Urinary bladder (tissue), 3 donors: ENCODE measurements at regions not wholly inside any gene's neighbourhood (a gene's known extent, or its start where the extent isn't known, plus 50 kb on each side); places are given as distances from the start of the nearest gene placed in this dataset.

Experiments used
- DNase-seq: peaks from one replicate; pipeline ENCODE4 v3.0.0-alpha.2; 2015; ENCODE audit errors: extremely low spot score
- H3K27ac ChIP-seq: one replicate; pipeline ENCODE4 v1.5.1; 2013; ENCODE audit warnings: low read depth, mild to moderate bottlenecking, moderate library complexity
- H3K36me3 ChIP-seq: one replicate; pipeline ENCODE4 v1.6.1; 2013; ENCODE audit warnings: mild to moderate bottlenecking, moderate library complexity; ENCODE audit not compliant: insufficient read depth
- H3K4me1 ChIP-seq: one replicate; pipeline ENCODE4 v1.6.1; 2013; ENCODE audit warnings: mild to moderate bottlenecking, moderate library complexity; ENCODE audit not compliant: insufficient read depth
- H3K4me3 ChIP-seq: one replicate; pipeline ENCODE4 v1.5.1; 2013; ENCODE audit warnings: low read depth, low read length
- WGBS: extraction: QIAGEN DNeasy Blood & Tissue Kit; methylation state at CpG from one replicate; pipeline ENCODE4 v1.1.7; 2013; 5-methylcytosine and 5-hydroxymethylcytosine counted together
- donor health status: healthy with polysubstance abuse.
- donor health status: healthy.

DNA sequence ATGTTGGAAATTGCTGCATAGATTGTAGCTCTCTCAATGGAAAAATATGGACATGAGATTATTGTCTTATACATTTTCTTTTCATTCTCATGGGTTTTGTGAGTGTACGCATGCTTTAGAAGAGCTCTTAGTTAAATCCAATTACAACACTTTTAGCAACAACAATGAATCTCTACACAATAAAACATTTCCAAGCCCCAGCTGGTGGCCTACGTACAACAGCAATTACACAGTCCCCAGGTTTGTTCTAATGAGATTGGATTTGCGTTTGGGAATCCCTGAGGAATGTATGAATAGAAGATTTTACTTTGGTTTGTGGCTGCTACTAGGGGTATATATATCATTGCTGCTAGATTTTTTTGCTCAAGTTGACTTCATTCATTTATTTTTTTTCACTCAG, 98.6 kb downstream of the FHDC1 start:
- H3K4me3 ChIP-seq = no peak overlapping the region
- H3K4me1 ChIP-seq = no peaks in the 10 kb centered on the region
- no peak for DNase-seq
- 80% methylated on average over 3 of the region's 3 CpGs for WGBS
- H3K36me3 ChIP-seq = no peaks in the 10 kb centered on the region
- no peak overlapping the region for H3K27ac ChIP-seq

DNA sequence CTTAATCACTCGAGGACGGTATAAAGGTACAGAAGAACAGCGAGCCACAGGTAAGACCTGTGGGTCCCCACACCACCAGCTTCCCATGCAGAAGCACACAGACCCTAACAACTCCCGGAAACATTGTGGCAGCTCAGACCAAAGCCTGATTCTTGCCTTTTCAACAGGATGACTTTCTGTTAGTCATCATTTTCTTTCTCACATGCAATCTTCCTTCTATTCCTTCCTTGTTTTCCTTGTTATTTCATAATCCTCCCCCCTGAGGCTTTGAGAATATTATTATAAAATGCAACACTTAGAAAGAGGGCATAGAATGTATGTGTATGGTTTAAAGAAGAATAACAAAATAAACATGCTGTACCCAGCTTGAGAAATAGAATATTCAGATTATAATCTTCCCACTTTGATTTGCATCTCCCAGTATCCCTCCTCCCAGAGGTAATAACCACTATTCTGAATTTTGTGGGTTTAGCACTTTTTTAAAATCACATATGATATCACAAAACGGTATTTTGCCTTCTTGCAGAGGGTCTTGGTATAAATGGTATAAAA, 100.9 kb downstream of the FHDC1 start:
- WGBS = 82% methylated on average over 5 of the region's 5 CpGs
- DNase-seq = no peak
- no peak overlapping the region for H3K27ac ChIP-seq

DNA sequence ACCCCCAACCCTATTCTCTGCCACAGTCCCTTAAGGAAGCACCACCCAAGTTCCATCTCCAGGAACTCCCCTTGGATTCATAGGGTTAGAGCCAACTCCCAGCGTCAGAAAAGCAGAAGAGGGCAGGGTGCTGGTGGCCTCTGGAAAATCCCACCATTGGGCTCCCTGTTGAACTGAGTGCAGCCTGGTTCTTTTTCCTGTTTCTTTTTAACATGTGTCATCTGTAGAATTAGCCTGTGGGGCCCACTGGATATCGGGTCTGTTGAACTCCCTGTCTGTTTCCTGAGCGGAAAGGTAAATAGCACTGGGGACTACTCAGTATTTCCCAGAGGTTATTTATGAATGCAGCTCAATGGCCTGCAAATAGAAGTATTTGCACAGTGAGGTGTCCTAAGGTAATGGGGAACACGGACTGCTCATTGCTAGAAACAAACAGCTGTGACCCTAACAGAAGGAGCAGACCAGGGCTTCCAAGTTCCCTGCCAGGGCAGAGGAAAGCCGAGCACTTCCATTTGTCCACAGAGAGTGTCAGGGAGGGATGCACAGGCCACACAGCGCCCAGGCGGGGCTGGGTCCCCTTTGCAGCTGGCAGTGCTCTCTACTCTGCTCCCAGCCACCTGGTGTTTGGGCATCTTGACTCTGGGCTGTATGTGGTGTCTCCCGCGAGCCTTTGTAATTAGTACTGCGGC, 102.6 kb downstream of the FHDC1 start:
- Histone ChIP-seq H3K36me3 (no peaks in the 10 kb centered on the region), H3K27ac (no peak overlapping the region), H3K4me1 (no peaks in the 10 kb centered on the region), H3K4me3 (no peak overlapping the region)
- 57% methylated on average over 10 of the region's 10 CpGs for WGBS
- no peak for DNase-seq

More for the DNA sequence above, 100.9 kb downstream of the FHDC1 start:
- H3K4me3 ChIP-seq = no peak overlapping the region
- no peaks in the 10 kb centered on the region for H3K36me3 ChIP-seq
- H3K4me1 ChIP-seq = no peaks in the 10 kb centered on the region

DNA sequence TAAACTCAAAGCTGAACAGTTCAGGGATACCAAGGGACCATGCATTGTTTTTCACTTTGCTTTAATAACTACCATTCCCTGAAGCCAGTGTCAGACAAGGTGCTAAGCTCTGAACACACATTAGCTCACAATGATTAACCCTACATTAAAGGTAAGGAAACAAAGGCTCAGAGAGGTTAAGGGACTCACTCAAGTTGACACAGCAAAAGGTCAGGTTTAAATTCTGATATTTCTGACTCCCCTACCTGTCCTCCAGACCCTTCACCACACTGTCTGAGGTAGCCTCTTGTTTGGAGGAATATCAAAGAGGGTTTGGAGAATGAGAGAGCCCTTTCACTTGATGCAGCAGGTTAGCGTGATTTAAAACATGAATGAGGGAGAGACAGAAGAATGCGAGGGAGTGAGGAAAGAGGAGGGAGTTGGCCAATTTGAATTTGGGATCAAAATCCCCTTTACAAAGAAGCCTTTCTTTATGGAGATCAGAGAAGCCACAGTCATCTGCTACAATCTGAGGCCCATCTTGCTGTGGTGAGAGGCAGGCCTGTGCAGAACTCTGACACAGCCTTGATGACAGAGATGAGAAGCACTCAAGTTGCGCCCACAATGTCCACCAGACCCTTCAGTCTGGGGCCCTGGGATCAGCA, 103.5 kb downstream of the FHDC1 start:
- DNase-seq = no peak
- no peaks in the 10 kb centered on the region for H3K36me3 ChIP-seq
- H3K27ac ChIP-seq = no peak overlapping the region
- no peak overlapping the region for H3K4me3 ChIP-seq
- no peaks in the 10 kb centered on the region for H3K4me1 ChIP-seq
- 92% methylated on average over 3 of the region's 3 CpGs for WGBS

DNA sequence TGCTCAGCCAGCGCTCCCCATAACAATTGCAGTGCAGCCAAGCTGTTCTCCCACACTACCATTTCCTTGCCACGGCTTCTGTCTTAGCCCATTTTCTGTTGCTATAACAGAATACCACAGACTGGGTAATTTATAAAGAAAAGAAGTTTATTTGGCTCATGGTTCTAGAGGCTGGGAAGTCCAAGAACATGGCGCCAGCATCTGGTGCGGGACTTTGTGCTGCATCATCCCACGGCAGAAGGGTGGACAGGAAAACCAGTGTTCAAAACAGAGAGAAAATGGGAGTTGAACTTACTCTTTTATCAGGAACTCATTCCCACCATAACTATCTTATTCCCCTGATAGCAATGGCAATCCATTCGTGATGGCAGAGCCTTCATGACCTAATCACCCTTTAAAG, 104.6 kb downstream of the FHDC1 start:
- no peak for DNase-seq
- H3K27ac ChIP-seq = no peak overlapping the region
- 96% methylated on average over 6 of the region's 6 CpGs for WGBS
- no peaks in the 10 kb centered on the region for H3K36me3 ChIP-seq
- no peaks in the 10 kb centered on the region for H3K4me1 ChIP-seq
- H3K4me3 ChIP-seq = no peak overlapping the region

DNA sequence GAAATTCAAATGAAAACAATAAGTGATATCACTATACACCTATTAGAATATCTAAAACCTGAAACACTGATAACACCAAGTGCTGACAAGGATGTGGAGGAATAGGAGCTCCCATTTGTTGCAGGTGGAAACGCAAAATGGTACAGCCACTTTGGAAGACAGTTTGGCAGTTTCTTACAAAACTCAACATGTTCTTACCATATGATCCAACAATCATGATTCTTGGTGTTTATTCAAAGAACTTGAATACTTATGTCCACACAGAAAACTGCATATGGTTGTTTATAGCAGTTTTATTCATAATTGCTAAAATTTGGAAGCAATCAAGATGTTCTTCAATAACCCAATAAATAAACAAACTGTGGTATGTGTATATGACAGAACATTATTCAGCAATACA, 107.9 kb downstream of the FHDC1 start:
- 89% methylated on average over 1 of the region's 1 CpG for WGBS

DNA sequence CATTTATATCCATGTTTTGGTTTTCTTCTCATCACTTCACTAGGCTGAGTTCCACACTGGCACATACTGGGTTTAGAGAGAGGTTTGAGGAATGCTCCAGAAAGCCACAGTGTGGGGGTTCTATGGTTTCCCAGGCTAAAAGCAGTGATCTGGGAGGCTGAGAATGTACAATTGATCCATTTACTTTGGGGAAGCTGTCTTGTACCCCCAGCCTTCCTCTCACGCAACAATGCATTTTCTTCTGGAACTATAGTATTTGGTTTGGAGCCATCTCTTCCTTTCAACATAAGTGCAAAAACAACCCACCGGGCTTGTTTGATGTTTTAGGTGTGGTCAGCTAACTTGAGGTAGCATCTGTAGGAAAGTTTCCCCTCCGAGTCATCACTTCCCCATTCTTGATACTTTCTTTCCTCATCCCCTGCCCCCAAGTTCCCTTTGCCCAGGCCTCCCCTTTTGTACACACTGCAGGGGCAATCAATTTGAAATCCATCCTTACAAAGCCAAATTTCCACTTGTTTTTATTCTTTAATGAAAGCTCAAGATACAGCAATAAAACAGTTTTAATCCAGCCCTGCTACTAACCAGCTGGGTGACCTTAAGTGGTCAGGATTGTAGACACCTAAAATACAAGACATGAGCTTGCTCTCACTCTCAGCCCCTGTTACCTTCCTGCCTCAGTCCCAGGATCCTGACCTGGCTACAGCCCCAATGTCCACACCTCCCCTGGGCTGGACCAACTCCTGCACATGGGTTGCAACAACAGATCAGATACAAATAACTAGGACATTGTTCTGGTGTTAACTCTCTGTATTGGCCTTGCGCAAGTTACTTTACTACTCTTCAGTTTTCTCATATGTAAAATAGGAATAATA, 109.2 kb downstream of the FHDC1 start:
- H3K36me3 ChIP-seq = no peaks in the 10 kb centered on the region

More for the DNA sequence above, 107.9 kb downstream of the FHDC1 start:
- Histone ChIP-seq H3K4me1 (no peaks in the 10 kb centered on the region), H3K27ac (no peak overlapping the region), H3K36me3 (no peaks in the 10 kb centered on the region), H3K4me3 (no peak overlapping the region)
- no peak for DNase-seq

DNA sequence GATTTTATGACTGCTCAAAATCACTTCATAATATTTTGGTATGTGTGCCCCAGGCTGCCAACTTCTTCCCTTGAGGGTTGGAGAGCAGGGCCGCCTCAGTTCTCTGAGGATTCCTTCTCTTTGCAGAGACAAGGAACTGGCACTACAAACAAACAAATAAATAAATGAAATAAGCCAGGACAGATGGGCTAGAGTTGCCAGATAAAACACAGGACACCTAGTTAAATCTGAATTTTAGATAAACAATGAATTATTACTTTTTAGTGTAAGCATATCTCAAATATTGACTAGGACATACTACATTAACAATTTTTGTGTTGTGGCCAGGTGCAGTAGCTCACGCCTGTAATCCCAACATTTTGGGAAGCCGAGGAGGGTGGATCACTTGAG, 122.5 kb downstream of the FHDC1 start:
- WGBS = 62% methylated on average over 3 of the region's 3 CpGs

More for the DNA sequence above, 109.2 kb downstream of the FHDC1 start:
- no peak for DNase-seq
- 81% methylated on average over 4 of the region's 4 CpGs for WGBS
- Histone ChIP-seq H3K27ac (no peak overlapping the region), H3K4me3 (no peak overlapping the region), H3K4me1 (no peaks in the 10 kb centered on the region)

DNA sequence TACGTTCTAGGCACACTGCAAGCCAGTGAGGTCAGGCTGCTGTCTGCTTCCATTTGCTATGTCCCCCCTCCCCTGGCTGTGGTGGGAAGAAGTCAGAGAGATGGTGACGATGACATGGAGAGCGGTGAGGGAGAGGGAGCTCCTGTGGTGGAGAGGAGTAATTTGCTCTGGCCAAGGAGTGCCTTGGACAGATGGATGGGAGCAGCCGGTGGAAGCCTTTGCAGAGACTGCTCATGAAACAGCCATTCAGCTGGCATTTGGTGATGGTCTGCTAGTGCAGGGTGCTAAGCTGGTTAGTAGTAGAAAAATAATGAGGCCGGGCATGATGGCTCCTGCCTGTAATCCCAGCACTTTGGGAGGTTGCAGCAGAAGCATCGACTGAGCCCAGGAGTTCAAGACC, 124.1 kb downstream of the FHDC1 start:
- H3K4me3 ChIP-seq = no peak overlapping the region
- no peaks in the 10 kb centered on the region for H3K36me3 ChIP-seq
- no peak for DNase-seq
- no peaks in the 10 kb centered on the region for H3K4me1 ChIP-seq
- no peak overlapping the region for H3K27ac ChIP-seq
- 72% methylated on average over 6 of the region's 6 CpGs for WGBS

More for the DNA sequence above, 122.5 kb downstream of the FHDC1 start:
- DNase-seq = no peak
- Histone ChIP-seq H3K4me3 (no peak overlapping the region), H3K27ac (no peak overlapping the region), H3K36me3 (no peaks in the 10 kb centered on the region), H3K4me1 (no peaks in the 10 kb centered on the region)

DNA sequence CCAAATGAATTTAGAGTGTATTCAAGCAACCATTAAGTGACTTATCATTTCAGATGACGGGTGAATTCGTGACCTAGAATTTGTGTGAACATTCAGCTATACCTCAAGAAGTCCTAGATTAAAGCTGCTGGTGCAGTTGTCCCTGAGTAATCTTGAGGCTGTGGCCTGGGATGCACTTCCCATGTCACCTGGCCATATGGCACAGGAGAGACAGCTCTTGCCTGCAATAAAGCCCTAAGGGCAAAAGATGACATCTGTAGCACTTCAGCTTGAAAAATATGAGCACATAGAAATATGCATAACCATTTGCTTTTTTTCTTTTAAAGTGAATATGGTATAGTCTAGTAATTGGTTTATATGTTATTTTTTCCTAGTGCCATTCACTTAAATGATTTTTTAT, 125.8 kb downstream of the FHDC1 start:
- no peak for DNase-seq
- Histone ChIP-seq H3K36me3 (no peaks in the 10 kb centered on the region), H3K27ac (no peak overlapping the region), H3K4me1 (no peaks in the 10 kb centered on the region), H3K4me3 (no peak overlapping the region)
- WGBS = 94% methylated on average over 2 of the region's 2 CpGs

DNA sequence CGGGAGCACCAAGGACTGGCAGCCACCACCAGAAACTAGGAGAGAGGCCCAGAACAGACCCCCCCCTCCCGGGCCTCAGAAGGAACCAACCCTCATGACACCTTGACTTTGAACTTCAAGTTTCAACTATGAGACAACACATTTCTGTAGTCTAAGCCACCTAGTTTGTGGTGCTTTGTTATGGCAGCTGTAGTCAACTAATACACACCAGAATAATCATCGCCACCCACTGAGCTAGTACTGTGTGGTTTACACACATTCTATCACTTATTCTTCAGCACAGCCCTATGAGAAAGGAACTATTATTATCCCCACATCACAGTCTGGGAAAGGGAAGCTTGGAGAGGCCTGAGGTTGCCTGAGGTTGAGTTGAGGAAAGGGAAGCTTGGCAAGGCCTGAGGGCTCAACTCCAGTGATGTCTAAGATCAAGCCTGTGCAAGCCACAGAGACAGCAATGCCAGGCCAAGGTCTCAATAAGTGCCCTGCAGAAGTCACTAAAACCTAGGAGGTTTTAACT, 126.6 kb downstream of the FHDC1 start:
- no peak for DNase-seq
- Histone ChIP-seq H3K36me3 (no peaks in the 10 kb centered on the region), H3K27ac (no peak overlapping the region), H3K4me1 (no peaks in the 10 kb centered on the region), H3K4me3 (no peak overlapping the region)
- 92% methylated on average over 3 of the region's 3 CpGs for WGBS

DNA sequence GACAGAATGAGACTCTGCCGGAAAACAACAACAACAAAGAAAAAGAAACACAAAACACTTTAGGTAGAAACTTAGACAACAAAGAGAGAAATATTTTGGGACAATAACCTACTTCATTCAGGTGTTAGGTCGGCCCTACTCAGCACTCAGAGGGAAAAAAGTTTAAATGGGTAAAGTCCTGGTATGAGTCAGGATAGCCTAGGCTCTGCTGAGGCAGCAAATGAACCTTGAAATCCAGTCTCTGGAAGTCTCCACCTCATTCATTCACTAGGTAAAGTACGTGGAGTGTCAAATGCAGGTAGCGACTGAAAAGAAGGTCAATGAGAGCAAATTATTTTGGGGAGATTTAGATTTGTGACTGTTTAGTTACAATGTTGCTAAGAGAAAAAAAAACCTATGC, 127.4 kb downstream of the FHDC1 start:
- H3K27ac ChIP-seq = no peak overlapping the region
- WGBS = 92% methylated on average over 4 of the region's 4 CpGs
- no peak for DNase-seq
- H3K36me3 ChIP-seq = no peaks in the 10 kb centered on the region
- no peaks in the 10 kb centered on the region for H3K4me1 ChIP-seq
- no peak overlapping the region for H3K4me3 ChIP-seq

DNA sequence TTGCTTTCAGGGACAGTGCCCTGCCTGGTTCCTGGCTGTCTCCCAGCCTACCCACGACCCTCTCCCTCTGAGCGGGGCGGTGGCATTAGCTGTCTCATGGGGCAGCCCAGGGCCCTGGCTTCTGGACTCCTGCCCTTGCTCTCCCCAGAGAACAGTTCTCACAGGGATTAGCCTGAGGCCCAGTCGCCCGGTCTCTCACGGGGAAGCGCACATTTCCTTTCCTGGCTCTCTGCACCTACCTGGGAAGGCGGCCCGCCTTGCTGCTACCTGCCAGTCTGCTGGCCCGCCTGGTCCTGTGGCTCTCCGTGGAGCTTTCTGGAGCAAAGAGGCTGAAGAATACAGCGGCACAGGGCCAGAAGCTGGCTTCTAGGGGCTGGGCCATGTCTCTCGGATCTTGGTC, 128.4 kb downstream of the FHDC1 start:
- Histone ChIP-seq H3K4me3 (no peak overlapping the region), H3K27ac (no peak overlapping the region), H3K4me1 (no peaks in the 10 kb centered on the region), H3K36me3 (no peaks in the 10 kb centered on the region)
- DNase-seq = no peak
- WGBS = 68% methylated on average over 13 of the region's 13 CpGs
